ENCODE measurements at regions not wholly inside any gene's neighbourhood (a gene's known extent, or its start where the extent isn't known, plus 50 kb on each side); places are given as distances from the start of the nearest gene placed in this dataset.

DNA sequence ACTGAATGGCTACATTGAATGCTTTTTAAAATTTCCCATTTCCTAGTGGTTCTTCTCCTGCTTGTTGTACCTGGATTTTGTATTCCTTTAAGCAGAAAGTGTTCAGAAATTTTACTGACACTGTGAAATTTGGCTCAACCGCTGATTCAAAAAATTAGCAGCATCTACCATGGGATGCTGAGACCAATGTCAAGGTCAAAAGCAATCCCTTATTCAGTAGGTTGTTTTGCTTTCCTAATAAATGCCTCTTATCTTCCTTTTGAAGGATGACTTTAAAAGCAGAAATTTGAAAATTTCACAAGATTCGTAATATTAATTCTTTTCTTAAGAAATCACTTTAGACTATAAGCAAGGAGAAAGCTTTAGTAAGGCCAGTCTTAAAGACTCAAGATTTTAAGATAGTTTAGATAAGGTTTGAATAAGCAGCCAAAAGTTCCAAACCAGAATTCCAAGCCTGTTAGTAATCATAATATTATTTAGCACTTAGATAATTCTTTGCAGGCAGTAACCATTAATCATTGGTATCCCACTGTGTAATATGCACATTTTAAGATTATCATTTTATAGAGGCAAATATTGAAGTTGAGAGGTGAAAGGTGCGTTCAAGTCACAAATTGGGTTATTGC, 508.8 kb downstream of the ANKRD50 start:
- H3K27ac ChIP-seq (ENCODE audit: low read depth in 2 of 2, low read length in 1 of 2): no peak overlapping the region
- H3K9me3 ChIP-seq (ENCODE audit: control insufficient read depth in 2 of 2, insufficient read depth in 1 of 2, low read depth in 1 of 2, low read length in 1 of 2): no peaks in the 10 kb centered on the region
- H3K27me3 ChIP-seq (ENCODE audit: control insufficient read depth in 1 of 2, insufficient read depth in 2 of 2, low read length in 2 of 2): no peaks in the 10 kb centered on the region
- H3K4me3 ChIP-seq (ENCODE audit: low read depth in 1 of 2, low read length in 2 of 2): no peak overlapping the region
- 74 to 76% methylated on average over 3 of the region's 3 CpGs for WGBS, 2 donors
- H3K4me1 ChIP-seq (ENCODE audit: control insufficient read depth in 2 of 2, insufficient read depth in 2 of 2, low read length in 1 of 2): no peaks in the 10 kb centered on the region
- no peaks in the 10 kb centered on the region for H3K36me3 ChIP-seq (ENCODE audit: control insufficient read depth in 2 of 2, insufficient read depth in 2 of 2, low read length in 1 of 2)

DNA sequence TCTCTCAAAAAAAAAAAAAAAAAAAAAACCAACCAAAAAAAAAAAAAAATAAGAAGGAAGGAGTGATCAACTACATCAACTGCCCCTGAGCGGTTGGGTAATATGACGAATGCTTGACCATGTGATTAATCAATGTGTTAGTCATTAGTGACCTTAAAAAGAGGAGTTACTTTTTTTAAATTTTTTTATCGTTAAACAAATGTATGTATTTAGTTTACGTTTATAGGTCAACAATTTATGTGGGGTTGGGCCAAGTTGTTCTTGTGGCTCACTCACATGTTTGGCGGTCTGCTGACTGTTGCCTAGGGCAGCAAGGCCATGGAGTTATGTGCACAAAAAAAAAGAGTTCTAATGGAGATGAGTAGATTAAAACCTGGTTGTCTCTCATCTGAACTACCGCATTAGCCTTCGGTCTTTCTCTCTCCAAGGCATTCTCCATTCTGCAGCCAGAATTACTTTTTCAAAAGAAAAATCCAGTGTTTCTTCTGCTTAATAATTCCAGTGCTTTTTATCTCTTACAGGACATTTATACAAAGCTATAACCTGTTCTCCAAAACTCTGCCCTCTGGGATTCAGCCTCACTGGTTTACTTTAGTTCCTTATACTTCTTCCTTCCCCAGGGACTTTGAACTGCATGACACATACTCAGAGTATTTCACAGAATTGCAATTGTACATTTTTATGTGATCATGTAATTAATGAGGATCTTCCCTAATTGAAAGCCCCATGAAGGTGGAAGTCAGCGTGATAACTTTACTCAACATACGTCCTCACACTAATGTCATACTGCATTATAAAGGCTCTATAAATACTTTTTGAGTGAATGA, 505.5 kb downstream of the ANKRD50 start:
- H3K4me3 ChIP-seq (ENCODE audit: low read depth in 1 of 2, low read length in 2 of 2): no peak overlapping the region
- WGBS, 2 donors: 86 to 95% methylated on average over 9 of the region's 9 CpGs
- H3K27ac ChIP-seq (ENCODE audit: low read depth in 2 of 2, low read length in 1 of 2): no peak overlapping the region
- H3K4me1 ChIP-seq (ENCODE audit: control insufficient read depth in 2 of 2, insufficient read depth in 2 of 2, low read length in 1 of 2): no peaks in the 10 kb centered on the region
- no peaks in the 10 kb centered on the region for H3K9me3 ChIP-seq (ENCODE audit: control insufficient read depth in 2 of 2, insufficient read depth in 1 of 2, low read depth in 1 of 2, low read length in 1 of 2)
- H3K36me3 ChIP-seq (ENCODE audit: control insufficient read depth in 2 of 2, insufficient read depth in 2 of 2, low read length in 1 of 2): no peaks in the 10 kb centered on the region
- no peaks in the 10 kb centered on the region for H3K27me3 ChIP-seq (ENCODE audit: control insufficient read depth in 1 of 2, insufficient read depth in 2 of 2, low read length in 2 of 2)

DNA sequence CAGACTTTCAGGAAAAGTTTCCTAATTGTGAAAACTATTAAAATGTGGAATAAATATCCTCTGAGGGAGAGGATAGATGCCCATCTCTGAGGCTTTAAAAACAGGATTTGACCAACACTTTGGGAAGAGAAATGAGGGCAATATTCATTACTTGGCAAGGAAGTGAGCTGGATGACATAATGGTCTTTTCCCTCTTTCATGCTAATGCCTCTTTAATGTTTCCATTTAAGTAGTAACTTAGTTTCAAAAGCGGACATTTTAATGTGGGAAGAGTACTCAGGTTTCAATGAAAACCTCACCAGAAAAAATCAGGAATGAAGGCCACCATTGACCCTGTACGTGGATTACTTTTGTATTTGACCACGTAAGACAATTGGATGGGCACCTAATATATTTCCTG, 503.3 kb downstream of the ANKRD50 start:
- H3K4me1 ChIP-seq (ENCODE audit: control insufficient read depth in 2 of 2, insufficient read depth in 2 of 2, low read length in 1 of 2): no peaks in the 10 kb centered on the region
- no peaks in the 10 kb centered on the region for H3K27me3 ChIP-seq (ENCODE audit: control insufficient read depth in 1 of 2, insufficient read depth in 2 of 2, low read length in 2 of 2)
- H3K4me3 ChIP-seq (ENCODE audit: low read depth in 1 of 2, low read length in 2 of 2): no peak overlapping the region
- 88 to 91% methylated on average over 3 of the region's 3 CpGs for WGBS, 2 donors
- no peak overlapping the region for H3K27ac ChIP-seq (ENCODE audit: low read depth in 2 of 2, low read length in 1 of 2)
- no peaks in the 10 kb centered on the region for H3K36me3 ChIP-seq (ENCODE audit: control insufficient read depth in 2 of 2, insufficient read depth in 2 of 2, low read length in 1 of 2)
- H3K9me3 ChIP-seq (ENCODE audit: control insufficient read depth in 2 of 2, insufficient read depth in 1 of 2, low read depth in 1 of 2, low read length in 1 of 2): no peaks in the 10 kb centered on the region

DNA sequence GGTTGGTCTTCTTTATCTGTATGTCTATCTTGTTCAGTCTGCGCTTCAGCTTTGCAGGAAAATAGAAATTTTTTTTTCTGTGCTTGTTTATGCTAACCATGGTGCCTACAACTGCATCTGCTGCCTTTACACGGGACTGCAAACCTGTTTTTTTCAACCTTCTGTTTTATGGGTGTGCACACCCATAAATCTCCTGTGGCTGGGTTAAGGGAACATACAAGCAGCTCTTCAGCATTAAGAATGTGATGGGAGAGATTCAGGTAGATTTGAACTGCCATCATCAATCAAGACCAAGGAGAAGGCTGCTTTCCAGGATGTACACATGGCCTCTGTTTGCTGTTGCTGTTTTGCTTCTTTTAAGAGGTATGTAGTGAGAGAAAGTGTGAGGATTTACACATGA, 502.9 kb downstream of the ANKRD50 start:
- H3K4me3 ChIP-seq (ENCODE audit: low read depth in 1 of 2, low read length in 2 of 2): no peak overlapping the region
- H3K36me3 ChIP-seq (ENCODE audit: control insufficient read depth in 2 of 2, insufficient read depth in 2 of 2, low read length in 1 of 2): no peaks in the 10 kb centered on the region
- no peaks in the 10 kb centered on the region for H3K9me3 ChIP-seq (ENCODE audit: control insufficient read depth in 2 of 2, insufficient read depth in 1 of 2, low read depth in 1 of 2, low read length in 1 of 2)
- H3K27ac ChIP-seq (ENCODE audit: low read depth in 2 of 2, low read length in 1 of 2): no peak overlapping the region
- 66 to 68% methylated on average over 2 of the region's 2 CpGs for WGBS, 2 donors
- H3K4me1 ChIP-seq (ENCODE audit: control insufficient read depth in 2 of 2, insufficient read depth in 2 of 2, low read length in 1 of 2): no peaks in the 10 kb centered on the region
- no peaks in the 10 kb centered on the region for H3K27me3 ChIP-seq (ENCODE audit: control insufficient read depth in 1 of 2, insufficient read depth in 2 of 2, low read length in 2 of 2)

DNA sequence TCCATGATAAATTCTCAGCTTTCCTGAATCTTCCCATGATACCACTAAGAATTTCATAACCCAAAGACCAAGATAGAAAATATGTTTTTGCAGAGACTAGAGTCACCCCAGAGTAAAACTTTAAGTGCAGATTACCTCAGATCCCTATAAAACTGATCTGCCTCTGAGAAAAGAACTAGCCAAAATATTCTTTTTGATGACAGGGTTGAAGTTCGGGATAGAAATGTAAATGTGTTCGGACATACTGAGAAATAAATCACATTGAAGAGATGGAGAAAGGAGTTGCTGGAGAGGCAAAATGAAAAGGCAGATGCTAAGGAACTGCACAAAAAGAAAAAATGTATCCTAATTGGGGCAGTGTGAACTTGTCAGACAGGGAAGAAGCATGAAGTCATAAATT, 501.8 kb downstream of the ANKRD50 start:
- 94 to 96% methylated on average over 2 of the region's 2 CpGs for WGBS, 2 donors
- Histone ChIP-seq H3K4me1 (ENCODE audit: control insufficient read depth in 2 of 2, insufficient read depth in 2 of 2, low read length in 1 of 2) (no peaks in the 10 kb centered on the region), H3K27ac (ENCODE audit: low read depth in 2 of 2, low read length in 1 of 2) (no peak overlapping the region), H3K9me3 (ENCODE audit: control insufficient read depth in 2 of 2, insufficient read depth in 1 of 2, low read depth in 1 of 2, low read length in 1 of 2) (no peaks in the 10 kb centered on the region), H3K36me3 (ENCODE audit: control insufficient read depth in 2 of 2, insufficient read depth in 2 of 2, low read length in 1 of 2) (no peaks in the 10 kb centered on the region), H3K4me3 (ENCODE audit: low read depth in 1 of 2, low read length in 2 of 2) (no peak overlapping the region), H3K27me3 (ENCODE audit: control insufficient read depth in 1 of 2, insufficient read depth in 2 of 2, low read length in 2 of 2) (no peaks in the 10 kb centered on the region)

DNA sequence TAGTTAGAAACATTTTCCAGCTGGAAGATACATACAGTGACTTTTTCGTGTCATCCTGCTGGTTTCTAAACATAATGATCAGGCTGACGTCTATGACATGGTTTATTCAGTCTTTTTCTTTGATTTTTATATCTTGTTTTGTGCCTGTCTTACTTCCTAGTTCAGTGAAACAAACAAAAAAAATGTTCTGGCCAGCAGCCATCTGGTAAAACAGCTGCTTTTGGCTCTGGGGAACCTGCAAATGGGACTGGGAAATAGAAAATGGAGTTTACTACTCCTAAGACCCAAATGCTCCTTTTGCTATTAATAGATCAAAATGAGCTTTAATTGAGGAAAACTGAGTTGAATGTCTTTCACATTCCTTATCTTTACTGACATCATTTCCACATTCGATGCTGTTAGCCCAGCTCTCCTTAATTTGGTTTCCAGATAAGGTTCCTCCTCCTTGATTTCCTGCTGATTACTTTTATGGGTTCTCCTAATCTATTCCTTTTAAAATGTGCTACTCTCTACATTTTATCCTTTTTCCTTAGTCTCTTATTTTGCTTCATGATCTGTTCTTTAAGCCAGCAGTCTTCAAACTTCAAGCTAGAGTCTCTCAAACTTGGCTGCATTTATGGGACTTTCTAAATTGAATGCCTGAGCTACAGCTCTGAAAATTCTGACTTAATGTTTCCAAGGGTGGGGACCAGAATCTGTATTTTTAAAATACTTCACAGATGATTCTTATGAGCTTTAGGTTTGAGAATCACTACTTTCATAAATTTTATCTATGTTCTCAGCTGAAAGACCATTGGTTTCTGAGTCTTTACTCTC, 499.5 kb downstream of the ANKRD50 start:
- no peak overlapping the region for H3K4me3 ChIP-seq (ENCODE audit: low read depth in 1 of 2, low read length in 2 of 2)
- H3K27ac ChIP-seq (ENCODE audit: low read depth in 2 of 2, low read length in 1 of 2): no peak overlapping the region
- H3K36me3 ChIP-seq (ENCODE audit: control insufficient read depth in 2 of 2, insufficient read depth in 2 of 2, low read length in 1 of 2): no peaks in the 10 kb centered on the region
- H3K4me1 ChIP-seq (ENCODE audit: control insufficient read depth in 2 of 2, insufficient read depth in 2 of 2, low read length in 1 of 2): no peaks in the 10 kb centered on the region
- 20 to 28% methylated on average over 3 of the region's 3 CpGs for WGBS, 2 donors
- H3K9me3 ChIP-seq (ENCODE audit: control insufficient read depth in 2 of 2, insufficient read depth in 1 of 2, low read depth in 1 of 2, low read length in 1 of 2): no peaks in the 10 kb centered on the region
- H3K27me3 ChIP-seq (ENCODE audit: control insufficient read depth in 1 of 2, insufficient read depth in 2 of 2, low read length in 2 of 2): no peaks in the 10 kb centered on the region

DNA sequence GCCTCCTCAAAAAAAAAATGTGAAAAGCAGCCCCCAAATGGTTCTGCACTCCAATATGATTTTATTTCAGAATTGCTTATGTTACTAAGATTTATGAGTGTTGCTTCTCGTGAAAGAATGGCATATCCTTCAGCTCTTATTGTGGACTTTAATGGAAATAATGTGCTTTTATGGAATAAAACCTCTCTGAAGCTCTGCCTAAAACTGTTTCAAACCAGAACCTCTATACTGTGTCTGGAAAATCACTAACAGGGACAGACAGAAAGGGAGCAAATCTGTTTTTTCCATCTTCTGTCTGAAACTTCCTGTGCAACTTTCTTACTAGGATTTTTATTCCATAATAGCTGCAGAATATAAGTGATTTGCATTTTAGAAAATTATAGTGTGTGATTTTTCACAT, 493.1 kb downstream of the ANKRD50 start:
- Histone ChIP-seq H3K4me3 (ENCODE audit: low read depth in 1 of 2, low read length in 2 of 2) (no peak overlapping the region), H3K9me3 (ENCODE audit: control insufficient read depth in 2 of 2, insufficient read depth in 1 of 2, low read depth in 1 of 2, low read length in 1 of 2) (no peaks in the 10 kb centered on the region), H3K27ac (ENCODE audit: low read depth in 2 of 2, low read length in 1 of 2) (no peak overlapping the region), H3K27me3 (ENCODE audit: control insufficient read depth in 1 of 2, insufficient read depth in 2 of 2, low read length in 2 of 2) (no peaks in the 10 kb centered on the region), H3K4me1 (ENCODE audit: control insufficient read depth in 2 of 2, insufficient read depth in 2 of 2, low read length in 1 of 2) (no peaks in the 10 kb centered on the region), H3K36me3 (ENCODE audit: control insufficient read depth in 2 of 2, insufficient read depth in 2 of 2, low read length in 1 of 2) (no peaks in the 10 kb centered on the region)
- WGBS, 2 donors: 69 to 70% methylated on average over 1 of the region's 1 CpG

DNA sequence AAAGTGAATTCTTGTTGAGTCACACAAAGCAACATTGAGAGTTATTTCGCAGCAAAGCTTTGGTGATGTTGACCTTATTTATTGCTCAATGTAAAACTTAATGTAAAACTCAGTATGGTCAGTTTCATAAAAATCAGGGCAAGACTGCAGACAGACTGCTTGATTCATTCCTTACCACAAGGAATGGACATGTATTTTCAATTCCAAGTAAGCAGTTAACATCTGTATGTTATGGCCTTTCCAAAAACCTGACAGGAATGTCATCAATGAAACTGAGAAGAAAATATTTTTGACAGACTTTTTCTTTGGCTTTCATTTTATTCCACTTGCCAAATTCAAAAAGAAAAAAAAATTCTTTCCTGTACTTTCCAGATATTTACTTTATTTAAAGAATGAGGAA, 488.3 kb downstream of the ANKRD50 start:
- H3K4me1 ChIP-seq (ENCODE audit: control insufficient read depth in 2 of 2, insufficient read depth in 2 of 2, low read length in 1 of 2): no peaks in the 10 kb centered on the region
- no peaks in the 10 kb centered on the region for H3K9me3 ChIP-seq (ENCODE audit: control insufficient read depth in 2 of 2, insufficient read depth in 1 of 2, low read depth in 1 of 2, low read length in 1 of 2)
- H3K36me3 ChIP-seq (ENCODE audit: control insufficient read depth in 2 of 2, insufficient read depth in 2 of 2, low read length in 1 of 2): no peaks in the 10 kb centered on the region
- H3K27me3 ChIP-seq (ENCODE audit: control insufficient read depth in 1 of 2, insufficient read depth in 2 of 2, low read length in 2 of 2): no peaks in the 10 kb centered on the region
- no peak overlapping the region for H3K27ac ChIP-seq (ENCODE audit: low read depth in 2 of 2, low read length in 1 of 2)
- WGBS, 2 donors: 83 to 87% methylated on average over 1 of the region's 1 CpG
- H3K4me3 ChIP-seq (ENCODE audit: low read depth in 1 of 2, low read length in 2 of 2): no peak overlapping the region

DNA sequence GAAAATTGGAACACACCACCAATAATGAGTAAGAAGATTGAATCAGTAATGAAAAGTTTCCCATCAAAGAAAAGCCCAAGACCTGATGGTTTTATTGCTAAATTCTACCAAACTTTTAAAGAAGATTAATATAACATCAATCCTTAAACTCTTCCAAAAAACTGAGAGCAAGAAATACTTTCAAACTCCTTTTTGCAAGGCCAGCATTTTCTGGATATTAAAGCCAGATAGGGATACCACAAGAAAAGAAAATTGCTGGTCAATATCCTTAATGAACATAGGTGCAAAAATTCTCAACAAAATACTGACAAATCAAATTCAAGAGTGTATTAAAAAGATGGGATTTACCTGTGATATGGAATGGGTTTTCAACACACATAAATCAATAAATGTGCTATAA, 484.6 kb downstream of the ANKRD50 start:
- Histone ChIP-seq H3K9me3 (ENCODE audit: control insufficient read depth in 2 of 2, insufficient read depth in 1 of 2, low read depth in 1 of 2, low read length in 1 of 2) (no peaks in the 10 kb centered on the region), H3K4me1 (ENCODE audit: control insufficient read depth in 2 of 2, insufficient read depth in 2 of 2, low read length in 1 of 2) (no peaks in the 10 kb centered on the region), H3K27ac (ENCODE audit: low read depth in 2 of 2, low read length in 1 of 2) (no peak overlapping the region), H3K4me3 (ENCODE audit: low read depth in 1 of 2, low read length in 2 of 2) (no peak overlapping the region), H3K27me3 (ENCODE audit: control insufficient read depth in 1 of 2, insufficient read depth in 2 of 2, low read length in 2 of 2) (no peaks in the 10 kb centered on the region), H3K36me3 (ENCODE audit: control insufficient read depth in 2 of 2, insufficient read depth in 2 of 2, low read length in 1 of 2) (no peaks in the 10 kb centered on the region)
